H1 (cell line): ENCODE measurements at regions not wholly inside any gene's neighbourhood (a gene's known extent, or its start where the extent isn't known, plus 50 kb on each side); places are given as distances from the start of the nearest gene placed in this dataset.

ENCODE experiments used
- CTCF ChIA-PET: fragments of 300-600 bp; sonication (Branson Sonifier 250); formaldehyde crosslinking; loops from one replicate; lab custom pipeline; 2021; ENCODE audit not compliant: partially characterized antibody; lab: Charles Lee
- POLR2A ChIA-PET: fragments of 300-600 bp; sonication (Branson Sonifier 250); formaldehyde crosslinking; loops from one replicate; lab custom pipeline; 2021; ENCODE audit warnings: inconsistent platforms; ENCODE audit not compliant: partially characterized antibody; lab: Charles Lee
- DNase-seq, 2 experiments: peaks; one replicate each; pipeline versions ENCODE4 v3.0.0 to v3.0.0-alpha.2; 2010 to 2022; ENCODE audit warnings: low spot score in 2 of 2, low read depth in 1 of 2, mixed read lengths in 1 of 2
- FAIRE-seq: peaks from 2 replicates; lab custom pipeline; 2011; peaks lifted over from hg19 to GRCh38; lab: Jason Lieb, UNC
- H2AFZ ChIP-seq: 2 replicates; pipeline ENCODE4 v1.8.1; 2012; ENCODE audit warnings: low read length, inconsistent platforms
- H2AK5ac ChIP-seq: 2 replicates; pipeline ENCODE4 v1.6.1; 2013; ENCODE audit warnings: low read depth, low read length
- H2BK120ac ChIP-seq: replicated peaks from 2 replicates; pipeline ENCODE3; 2013; ENCODE audit warnings: low read depth, low read length, inconsistent platforms
- H2BK12ac ChIP-seq: 2 replicates; pipeline ENCODE4 v1.6.1; 2013; ENCODE audit warnings: low read depth, low read length
- H2BK15ac ChIP-seq: 2 replicates; pipeline ENCODE4 v1.6.1; 2013; ENCODE audit warnings: low read length
- H2BK20ac ChIP-seq: 2 replicates; pipeline ENCODE4 v1.6.1; 2013; ENCODE audit warnings: low read length
- H2BK5ac ChIP-seq: 2 replicates; pipeline ENCODE4 v1.6.1; 2013; ENCODE audit warnings: low read depth, low read length
- H3K14ac ChIP-seq: 2 replicates; pipeline ENCODE4 v1.6.1; 2013; ENCODE audit warnings: inconsistent platforms; ENCODE audit not compliant: insufficient read length
- H3K18ac ChIP-seq: 2 replicates; pipeline ENCODE4 v1.6.1; 2013; ENCODE audit warnings: low read length; ENCODE audit errors: extremely low read depth
- H3K23ac ChIP-seq: 2 replicates; pipeline ENCODE4 v1.6.1; 2013; ENCODE audit warnings: inconsistent platforms; ENCODE audit not compliant: insufficient read length
- H3K23me2 ChIP-seq: 2 replicates; pipeline ENCODE4 v1.6.1; 2013; ENCODE audit warnings: low read depth, low read length
- H3K27ac ChIP-seq: 2 replicates; pipeline ENCODE4 v1.6.1; 2011; ENCODE audit warnings: low read depth, low read length, inconsistent platforms
- H3K27me3 ChIP-seq, 4 experiments: replicated peaks in 1 of 4; 1 replicate in 1 of 4; 2 replicates in 3 of 4; pipeline versions ENCODE4 v1.6.1 to v1.8.1; 2011 to 2013; ENCODE audit warnings: low read length in 3 of 4, mild to moderate bottlenecking in 3 of 4, inconsistent platforms in 2 of 4, mixed read lengths in 2 of 4, moderate library complexity in 1 of 4; ENCODE audit not compliant: control insufficient read depth in 3 of 4, insufficient read depth in 3 of 4; ENCODE audit errors: extremely low read depth in 1 of 4
- H3K36me3 ChIP-seq, 4 experiments: 2 replicates each; pipeline versions ENCODE4 v1.6.1 to v1.8.1; 2011 to 2013; ENCODE audit warnings: mild to moderate bottlenecking in 4 of 4, low read length in 3 of 4, moderate library complexity in 2 of 4, control low read depth in 1 of 4, inconsistent platforms in 1 of 4; ENCODE audit not compliant: insufficient read depth in 4 of 4, control insufficient read depth in 2 of 4
- H3K4ac ChIP-seq: replicated peaks from 2 replicates; pipeline ENCODE3; 2013; ENCODE audit warnings: low read length, low read depth, mixed read lengths, inconsistent platforms; ENCODE audit not compliant: insufficient read length
- H3K4me1 ChIP-seq, 4 experiments: replicated peaks in 1 of 4; 1 replicate in 1 of 4; 2 replicates in 3 of 4; pipeline versions ENCODE4 v1.6.1 to v1.8.1; 2011 to 2013; ENCODE audit warnings: low read length in 3 of 4, inconsistent platforms in 2 of 4, mixed read lengths in 1 of 4; ENCODE audit not compliant: insufficient read depth in 4 of 4, control insufficient read depth in 3 of 4
- H3K4me2 ChIP-seq, 2 experiments: 2 replicates each; pipeline versions ENCODE4 v1.6.1 to v1.8.1; 2011 to 2013; ENCODE audit warnings: low read depth in 2 of 2, low read length in 2 of 2, control low read depth in 1 of 2, inconsistent platforms in 1 of 2, mild to moderate bottlenecking in 1 of 2; ENCODE audit not compliant: insufficient read depth in 1 of 2
- H3K4me3 ChIP-seq, 4 experiments: fragments of 200-600, 300-600 bp in 1 of 4; sonication (generic), shearing (Covaris generic), sonication (Bioruptor Twin) in 1 of 4; 2 replicates each; pipeline versions ENCODE4 v1.5.1 to v1.8.1; 2011 to 2016; ENCODE audit warnings: low read length in 4 of 4, low read depth in 3 of 4, control low read depth in 2 of 4, inconsistent platforms in 2 of 4, mild to moderate bottlenecking in 2 of 4, mixed read lengths in 1 of 4, moderate library complexity in 1 of 4; ENCODE audit not compliant: insufficient read depth in 2 of 4; ENCODE audit errors: extremely low read depth in 1 of 4
- H3K56ac ChIP-seq: replicated peaks from 2 replicates; pipeline ENCODE3; 2013; ENCODE audit warnings: low read depth, mild to moderate bottlenecking, mixed read lengths, low read length, inconsistent platforms; ENCODE audit not compliant: insufficient read length
- H3K79me1 ChIP-seq: 2 replicates; pipeline ENCODE4 v1.6.1; 2013; ENCODE audit warnings: low read depth, low read length, control low read depth
- H3K79me2 ChIP-seq, 2 experiments: 2 replicates each; pipeline versions ENCODE4 v1.6.1 to v1.8.1; 2012 to 2013; ENCODE audit warnings: low read length in 2 of 2, mild to moderate bottlenecking in 2 of 2, inconsistent platforms in 1 of 2; ENCODE audit not compliant: insufficient read depth in 2 of 2, control insufficient read depth in 1 of 2
- H3K9ac ChIP-seq, 4 experiments: replicated peaks in 1 of 4; 1 replicate in 1 of 4; 2 replicates in 3 of 4; pipeline versions ENCODE4 v1.6.1 to v1.8.1; 2011 to 2013; ENCODE audit warnings: low read depth in 3 of 4, low read length in 3 of 4, control low read depth in 2 of 4, mild to moderate bottlenecking in 2 of 4, moderate library complexity in 2 of 4, inconsistent platforms in 1 of 4; ENCODE audit errors: extremely low read depth in 1 of 4
- H3K9me3 ChIP-seq, 2 experiments: 2 replicates each; pipeline versions ENCODE4 v1.6.1 to v1.8.1; 2012 to 2013; ENCODE audit warnings: mild to moderate bottlenecking in 2 of 2, moderate library complexity in 2 of 2, control low read depth in 1 of 2, inconsistent platforms in 1 of 2, low read depth in 1 of 2, low read length in 1 of 2, mixed read lengths in 1 of 2; ENCODE audit not compliant: insufficient read depth in 2 of 2
- H4K20me1 ChIP-seq, 2 experiments: replicated peaks in 1 of 2; 2 replicates each; pipeline versions ENCODE3 to v1.8.1; 2011 to 2013; ENCODE audit warnings: inconsistent platforms in 2 of 2, low read length in 2 of 2, mild to moderate bottlenecking in 1 of 2; ENCODE audit not compliant: insufficient read depth in 2 of 2, control insufficient read depth in 1 of 2
- H4K5ac ChIP-seq: 2 replicates; pipeline ENCODE4 v1.6.1; 2013; ENCODE audit warnings: low read length, low read depth, mixed read lengths, inconsistent platforms; ENCODE audit not compliant: insufficient read length
- H4K8ac ChIP-seq: 2 replicates; pipeline ENCODE4 v1.8.0; 2013; ENCODE audit warnings: mild to moderate bottlenecking, moderate library complexity, low read length, inconsistent platforms; ENCODE audit not compliant: insufficient read depth; ENCODE audit errors: extremely low read depth
- H4K91ac ChIP-seq: replicated peaks from 2 replicates; pipeline ENCODE3; 2013; ENCODE audit warnings: low read length, mixed read lengths, inconsistent platforms; ENCODE audit not compliant: insufficient read length
- CHD1 ChIP-seq: IDR thresholded peaks from 2 replicates; pipeline ENCODE4 v1.6.1; 2012; ENCODE audit warnings: low read depth, low read length, improper control_type of control experiment
- GABPA ChIP-seq: IDR thresholded peaks from 2 replicates; pipeline ENCODE4 v1.6.1; 2011; ENCODE audit warnings: mild to moderate bottlenecking, low read length, moderate library complexity, borderline replicate concordance; ENCODE audit not compliant: insufficient read depth
- JUN ChIP-seq: IDR thresholded peaks from 2 replicates; pipeline ENCODE4 v1.6.1; 2011; ENCODE audit warnings: low read depth, mild to moderate bottlenecking, improper control_type of control experiment, low read length
- NRF1 ChIP-seq: IDR thresholded peaks from 2 replicates; pipeline ENCODE4 v1.6.1; 2011; ENCODE audit warnings: mild to moderate bottlenecking, low read depth, low read length, improper control_type of control experiment
- POLR2A ChIP-seq, 2 experiments: IDR thresholded peaks; 1 replicate in 1 of 2; 2 replicates in 1 of 2; pipeline ENCODE4 v1.6.1; 2011; ENCODE audit warnings: low read depth in 2 of 2, low read length in 2 of 2, mild to moderate bottlenecking in 2 of 2; ENCODE audit errors: control extremely low read depth in 1 of 2
- POU5F1 ChIP-seq: IDR thresholded peaks from 2 replicates; pipeline ENCODE4 v1.6.1; 2011; ENCODE audit warnings: low read depth, mild to moderate bottlenecking, low read length, moderate library complexity
- SAP30 ChIP-seq: fragments of 300-600 bp; sonication (generic); IDR thresholded peaks from 2 replicates; pipeline ENCODE4 v1.7.1; 2012; ENCODE audit warnings: low read length, moderate library complexity, mild to moderate bottlenecking, inconsistent platforms; ENCODE audit not compliant: insufficient read depth, insufficient replicate concordance
- WGBS, 2 experiments: shearing (Covaris generic) in 1 of 2; methylation state at CpG; one replicate each; pipeline versions ENCODE4 v1.1.6 to v1.1.7; 2013 to 2015; ENCODE audit warnings: low lambda C conversion rate in 2 of 2, mixed read lengths in 2 of 2, inconsistent platforms in 1 of 2, low coverage in 1 of 2, missing lambda C conversion rate in 1 of 2; ENCODE audit not compliant: insufficient replicate concordance in 2 of 2, insufficient coverage in 1 of 2, insufficient read length in 1 of 2; ENCODE audit errors: extremely low coverage in 1 of 2, missing lambda C conversion rate in 1 of 2; 5-methylcytosine and 5-hydroxymethylcytosine counted together

- Histone ChIP-seq H3K18ac (no peak overlapping the region), H2BK20ac (no peak overlapping the region), H3K36me3 (no peaks in the 10 kb centered on the region), H3K27me3 (no peaks in the 10 kb centered on the region), H3K79me1 (no peaks in the 10 kb centered on the region; the same call in 1 of the 2 replicates), H3K79me2 (no peaks in the 10 kb centered on the region), H3K23me2 (no peaks in the 10 kb centered on the region; the same call in 1 of the 2 replicates), H3K4me2 (no peak overlapping the region), H4K20me1 (no peaks in the 10 kb centered on the region), H3K27ac (no peak overlapping the region), H3K23ac (no peak overlapping the region), H3K9ac (no peak overlapping the region), H2BK5ac (no peak overlapping the region), H2BK12ac (no peak overlapping the region), H4K91ac (no peak overlapping the region), H2AFZ (no peak overlapping the region), H3K14ac (no peak overlapping the region), H3K4me3 (no peak overlapping the region), H3K9me3 (peaks cover 74 to 81% of the 10 kb centered on the region in 2 experiments), H3K4me1 (no peaks in the 10 kb centered on the region), H4K8ac (no peak overlapping the region), H2BK15ac (no peak overlapping the region), H4K5ac (no peak overlapping the region), H2BK120ac (no peak overlapping the region), H3K56ac (no peak overlapping the region), H3K4ac (no peak overlapping the region), H2AK5ac (no peak overlapping the region)
- TF ChIP-seq POLR2A (IDR thresholded peaks at IDR 0.05; ENCODE audit: control extremely low read depth in 1 of 2, low read depth in 2 of 2, low read length in 2 of 2): no peak
- TF ChIP-seq POU5F1: no peak
- no peak for TF ChIP-seq CHD1
- no peak for TF ChIP-seq SAP30
- TF ChIP-seq GABPA: no peak
- TF ChIP-seq NRF1: no peak
- no peak for TF ChIP-seq JUN
- POLR2A ChIA-PET: no interaction called here
- DNase-seq: no peak
- CTCF ChIA-PET: no interaction called here
- WGBS, 2 experiments: 92% methylated on average over 1 of the region's 1 CpG; no CpG with 5 or more reads in 1 of the 2 experiments
- FAIRE-seq: no peak
Observed at GRCh38 chr6:159527351-159527750, 165.7 kb downstream of the SOD2 start.
